WTC11 (cell line): ENCODE measurements at regions not wholly inside any gene's neighbourhood (a gene's known extent, or its start where the extent isn't known, plus 50 kb on each side); places are given as distances from the start of the nearest gene placed in this dataset.

ENCODE experiments used
- ATAC-seq: fragments of 200-7000 bp; cut with Tn5 transposase; 2 replicates; pipeline ENCODE4 v1.10.0; 2021; ENCODE audit warnings: mild to moderate bottlenecking, moderate library complexity
- CTCF ChIA-PET: fragments of 300-600 bp; sonication (Branson Sonifier 250); formaldehyde crosslinking; loops from one replicate; lab custom pipeline; 2021; ENCODE audit warnings: antibody characterized with exemption; lab: Charles Lee
- POLR2A ChIA-PET: fragments of 350-600 bp; sonication (Branson Sonifier 250); formaldehyde crosslinking; loops from one replicate; lab custom pipeline; 2021; ENCODE audit warnings: antibody characterized with exemption; lab: Charles Lee
- DNase-seq: peaks from one replicate; pipeline ENCODE4 v3.0.0; 2021; ENCODE audit warnings: low spot score
- H3K27ac Mint-ChIP-seq: 2 replicates; pipeline ENCODE4 v1.8.0; 2021; ENCODE audit warnings: mixed read lengths
- H3K27me3 Mint-ChIP-seq: 2 replicates; pipeline ENCODE4 v1.8.0; 2021; ENCODE audit warnings: low read depth, mild to moderate bottlenecking, moderate library complexity, mixed read lengths
- H3K36me3 Mint-ChIP-seq: 2 replicates; pipeline ENCODE4 v1.8.0; 2021; ENCODE audit warnings: mixed read lengths
- H3K4me1 Mint-ChIP-seq: 2 replicates; pipeline ENCODE4 v1.8.0; 2022; ENCODE audit warnings: mixed read lengths
- H3K4me3 Mint-ChIP-seq: 2 replicates; pipeline ENCODE4 v1.8.0; 2021; ENCODE audit warnings: mild to moderate bottlenecking, moderate library complexity, mixed read lengths
- H3K9me3 Mint-ChIP-seq: 2 replicates; pipeline ENCODE4 v1.8.0; 2021; ENCODE audit warnings: mixed read lengths
- CREB1 ChIP-seq: sonication (generic); formaldehyde crosslinking; IDR thresholded peaks from 2 replicates; pipeline ENCODE4 v1.8.0; 2023; ENCODE audit warnings: mild to moderate bottlenecking, missing genetic modification reagents
- CREM ChIP-seq: sonication (generic); formaldehyde crosslinking; IDR thresholded peaks from 2 replicates; pipeline ENCODE4 v1.8.1; 2022; ENCODE audit warnings: mild to moderate bottlenecking, missing genetic modification reagents, moderate library complexity
- FOXP1 ChIP-seq: sonication (generic); formaldehyde crosslinking; IDR thresholded peaks from 2 replicates; pipeline ENCODE4 v1.8.0; 2022; ENCODE audit warnings: missing genetic modification reagents, mild to moderate bottlenecking, moderate library complexity, borderline replicate concordance
- GABPB1 ChIP-seq: sonication (generic); formaldehyde crosslinking; IDR thresholded peaks from 2 replicates; pipeline ENCODE4 v1.8.1; 2023; ENCODE audit warnings: mild to moderate bottlenecking, missing genetic modification reagents
- GTF2I ChIP-seq: fragments of 250-450 bp; sonication (Bioruptor Pico); conservative IDR thresholded peaks from 2 replicates; pipeline ENCODE4 v1.4.0; 2021; ENCODE audit warnings: mild to moderate bottlenecking
- MXD4 ChIP-seq: fragments of 250-450 bp; sonication (Bioruptor Pico); IDR thresholded peaks from 2 replicates; pipeline ENCODE4 v1.8.0; 2021; ENCODE audit warnings: mild to moderate bottlenecking, moderate library complexity, borderline replicate concordance
- MYBL2 ChIP-seq: sonication (generic); formaldehyde crosslinking; IDR thresholded peaks from 2 replicates; pipeline ENCODE4 v1.8.1; 2023; ENCODE audit warnings: mild to moderate bottlenecking, moderate library complexity, missing genetic modification reagents
- NFATC4 ChIP-seq: fragments of 250-450 bp; sonication (Bioruptor Pico); IDR thresholded peaks from 2 replicates; pipeline ENCODE4 v1.9.0; 2021; ENCODE audit warnings: mild to moderate bottlenecking
- USF1 ChIP-seq: sonication (generic); formaldehyde crosslinking; IDR thresholded peaks from 2 replicates; pipeline ENCODE4 v1.8.0; 2022; ENCODE audit warnings: mild to moderate bottlenecking, missing genetic modification reagents
- ZNF396 ChIP-seq: fragments of 250-450 bp; sonication (Bioruptor Pico); IDR thresholded peaks from 2 replicates; pipeline ENCODE4 v1.8.0; 2021; ENCODE audit warnings: mild to moderate bottlenecking, moderate library complexity, borderline replicate concordance
- ZNF423 ChIP-seq: fragments of 250-450 bp; sonication (Bioruptor Pico); IDR thresholded peaks from 2 replicates; pipeline ENCODE4 v2.1.2; 2022; ENCODE audit warnings: mild to moderate bottlenecking, moderate library complexity
- ZNF425 ChIP-seq: fragments of 250-450 bp; sonication (Bioruptor Pico); conservative IDR thresholded peaks from 2 replicates; pipeline ENCODE4 v1.9.0; 2021; ENCODE audit warnings: mild to moderate bottlenecking
- TF ChIP-seq, protein P1 (sequence below): sonication (generic); formaldehyde crosslinking; IDR thresholded peaks from 2 replicates; pipeline ENCODE4 v1.8.1; 2023; ENCODE audit warnings: mild to moderate bottlenecking, missing genetic modification reagents
- TF ChIP-seq, protein P2 (sequence below): sonication (generic); formaldehyde crosslinking; IDR thresholded peaks from 2 replicates; pipeline ENCODE4 v1.8.1; 2022; ENCODE audit warnings: mild to moderate bottlenecking, missing genetic modification reagents, moderate library complexity, borderline replicate concordance
- TF ChIP-seq, protein P3 (sequence below): sonication (generic); formaldehyde crosslinking; IDR thresholded peaks from 2 replicates; pipeline ENCODE4 v1.8.0; 2023; ENCODE audit warnings: missing genetic modification reagents, mild to moderate bottlenecking, borderline replicate concordance
- TF ChIP-seq, protein P4 (sequence below): sonication (generic); formaldehyde crosslinking; IDR thresholded peaks from 2 replicates; pipeline ENCODE4 v1.8.0; 2022; ENCODE audit warnings: mild to moderate bottlenecking, missing genetic modification reagents

DNA sequence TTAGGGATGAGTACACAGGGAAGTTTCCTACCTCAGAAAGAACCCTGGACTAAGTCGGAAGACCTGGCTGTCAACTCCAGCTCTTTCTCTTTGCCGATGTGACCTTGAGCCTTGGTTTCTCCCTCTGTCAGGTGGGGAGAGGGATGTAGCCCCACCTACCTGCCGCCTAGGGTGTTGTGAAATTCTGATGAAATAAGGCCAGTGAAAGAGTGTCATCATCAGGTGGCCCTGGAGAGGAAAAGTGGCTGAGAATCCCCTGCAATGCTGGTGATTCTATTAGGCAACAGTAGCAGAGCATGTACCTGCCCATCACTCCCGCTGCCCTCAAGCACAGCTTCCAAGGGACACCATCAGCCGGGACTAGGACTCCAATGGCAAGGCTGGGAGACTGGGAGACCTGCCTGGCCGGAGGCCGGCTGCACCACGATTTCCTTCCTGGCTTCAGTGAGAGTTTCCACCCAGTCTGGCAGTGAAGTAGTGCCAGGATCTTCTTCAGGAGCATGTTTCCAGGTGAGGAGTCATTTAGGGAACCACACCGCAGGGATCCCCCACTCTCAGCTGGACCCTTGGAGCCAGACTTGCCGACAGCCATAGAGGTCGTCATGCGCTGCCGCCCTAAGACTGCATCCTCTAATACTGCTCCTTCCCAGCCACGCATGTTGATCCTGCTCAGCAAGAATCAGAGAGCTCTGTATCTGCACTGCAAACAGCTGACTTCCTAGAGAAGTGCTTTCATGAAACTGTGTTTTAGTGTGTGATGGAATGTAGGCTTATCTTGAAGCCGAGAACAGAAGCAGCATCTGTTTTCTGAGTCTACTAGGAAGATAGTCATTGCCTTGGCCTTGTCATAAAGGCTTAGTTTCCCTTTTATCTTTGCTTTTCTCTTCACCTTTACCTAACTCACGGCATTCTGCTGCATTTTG, 88.0 kb upstream of the F3 start:
- H3K27me3 Mint-ChIP-seq, result no peaks in the 10 kb centered on the region
- CTCF ChIA-PET, result interaction anchor here (1.1 kb wide), 1 partner anchor 225 kb away, joined by 3 read pairs; no protein-coding TSS in a partner anchor

DNA sequence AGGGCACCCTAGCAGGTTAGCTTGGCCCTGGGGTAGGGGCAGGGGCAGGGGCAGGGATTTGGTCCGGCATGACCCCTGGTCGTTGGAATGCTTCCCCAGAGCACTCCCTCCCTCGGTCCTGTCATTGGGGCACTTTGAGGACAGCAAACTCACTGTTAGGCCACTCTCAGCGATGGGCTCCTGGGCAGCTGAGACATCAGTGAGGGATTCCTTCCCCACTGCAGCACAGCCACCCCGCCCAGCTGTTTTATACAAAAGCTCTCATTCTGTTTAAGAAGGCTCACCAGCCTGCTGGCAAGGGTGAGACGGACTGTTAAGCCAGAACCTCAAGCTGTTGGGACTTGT, 86.9 kb upstream of the F3 start:
- ChIA-PET CTCF (no interaction called here), POLR2A (no interaction called here)
- ATAC-seq, result no peak
- Mint-ChIP-seq H3K4me3 (no peak overlapping the region), H3K4me1 (peaks cover 24% of the 10 kb centered on the region), H3K27ac (no peak overlapping the region), H3K9me3 (no peaks in the 10 kb centered on the region), H3K36me3 (no peaks in the 10 kb centered on the region), H3K27me3 (no peaks in the 10 kb centered on the region; the same call in 1 of the 2 replicates)
- no peak for TF ChIP-seq CREB1 (CRISPR knock-in tag)
- no peak for TF ChIP-seq FOXP1 (CRISPR knock-in tag)
- TF ChIP-seq CREM (CRISPR knock-in tag), result no peak
- no peak for TF ChIP-seq NFATC4
- no peak for TF ChIP-seq MXD4 (CRISPR knock-in tag)
- TF ChIP-seq, protein P1, sequence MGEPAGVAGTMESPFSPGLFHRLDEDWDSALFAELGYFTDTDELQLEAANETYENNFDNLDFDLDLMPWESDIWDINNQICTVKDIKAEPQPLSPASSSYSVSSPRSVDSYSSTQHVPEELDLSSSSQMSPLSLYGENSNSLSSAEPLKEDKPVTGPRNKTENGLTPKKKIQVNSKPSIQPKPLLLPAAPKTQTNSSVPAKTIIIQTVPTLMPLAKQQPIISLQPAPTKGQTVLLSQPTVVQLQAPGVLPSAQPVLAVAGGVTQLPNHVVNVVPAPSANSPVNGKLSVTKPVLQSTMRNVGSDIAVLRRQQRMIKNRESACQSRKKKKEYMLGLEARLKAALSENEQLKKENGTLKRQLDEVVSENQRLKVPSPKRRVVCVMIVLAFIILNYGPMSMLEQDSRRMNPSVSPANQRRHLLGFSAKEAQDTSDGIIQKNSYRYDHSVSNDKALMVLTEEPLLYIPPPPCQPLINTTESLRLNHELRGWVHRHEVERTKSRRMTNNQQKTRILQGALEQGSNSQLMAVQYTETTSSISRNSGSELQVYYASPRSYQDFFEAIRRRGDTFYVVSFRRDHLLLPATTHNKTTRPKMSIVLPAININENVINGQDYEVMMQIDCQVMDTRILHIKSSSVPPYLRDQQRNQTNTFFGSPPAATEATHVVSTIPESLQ (CRISPR knock-in tag), result no peak
- TF ChIP-seq, protein P2, sequence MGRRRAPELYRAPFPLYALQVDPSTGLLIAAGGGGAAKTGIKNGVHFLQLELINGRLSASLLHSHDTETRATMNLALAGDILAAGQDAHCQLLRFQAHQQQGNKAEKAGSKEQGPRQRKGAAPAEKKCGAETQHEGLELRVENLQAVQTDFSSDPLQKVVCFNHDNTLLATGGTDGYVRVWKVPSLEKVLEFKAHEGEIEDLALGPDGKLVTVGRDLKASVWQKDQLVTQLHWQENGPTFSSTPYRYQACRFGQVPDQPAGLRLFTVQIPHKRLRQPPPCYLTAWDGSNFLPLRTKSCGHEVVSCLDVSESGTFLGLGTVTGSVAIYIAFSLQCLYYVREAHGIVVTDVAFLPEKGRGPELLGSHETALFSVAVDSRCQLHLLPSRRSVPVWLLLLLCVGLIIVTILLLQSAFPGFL, result no peak
- no peak for TF ChIP-seq ZNF425
- TF ChIP-seq MYBL2 (CRISPR knock-in tag), result no peak
- TF ChIP-seq, protein P3, sequence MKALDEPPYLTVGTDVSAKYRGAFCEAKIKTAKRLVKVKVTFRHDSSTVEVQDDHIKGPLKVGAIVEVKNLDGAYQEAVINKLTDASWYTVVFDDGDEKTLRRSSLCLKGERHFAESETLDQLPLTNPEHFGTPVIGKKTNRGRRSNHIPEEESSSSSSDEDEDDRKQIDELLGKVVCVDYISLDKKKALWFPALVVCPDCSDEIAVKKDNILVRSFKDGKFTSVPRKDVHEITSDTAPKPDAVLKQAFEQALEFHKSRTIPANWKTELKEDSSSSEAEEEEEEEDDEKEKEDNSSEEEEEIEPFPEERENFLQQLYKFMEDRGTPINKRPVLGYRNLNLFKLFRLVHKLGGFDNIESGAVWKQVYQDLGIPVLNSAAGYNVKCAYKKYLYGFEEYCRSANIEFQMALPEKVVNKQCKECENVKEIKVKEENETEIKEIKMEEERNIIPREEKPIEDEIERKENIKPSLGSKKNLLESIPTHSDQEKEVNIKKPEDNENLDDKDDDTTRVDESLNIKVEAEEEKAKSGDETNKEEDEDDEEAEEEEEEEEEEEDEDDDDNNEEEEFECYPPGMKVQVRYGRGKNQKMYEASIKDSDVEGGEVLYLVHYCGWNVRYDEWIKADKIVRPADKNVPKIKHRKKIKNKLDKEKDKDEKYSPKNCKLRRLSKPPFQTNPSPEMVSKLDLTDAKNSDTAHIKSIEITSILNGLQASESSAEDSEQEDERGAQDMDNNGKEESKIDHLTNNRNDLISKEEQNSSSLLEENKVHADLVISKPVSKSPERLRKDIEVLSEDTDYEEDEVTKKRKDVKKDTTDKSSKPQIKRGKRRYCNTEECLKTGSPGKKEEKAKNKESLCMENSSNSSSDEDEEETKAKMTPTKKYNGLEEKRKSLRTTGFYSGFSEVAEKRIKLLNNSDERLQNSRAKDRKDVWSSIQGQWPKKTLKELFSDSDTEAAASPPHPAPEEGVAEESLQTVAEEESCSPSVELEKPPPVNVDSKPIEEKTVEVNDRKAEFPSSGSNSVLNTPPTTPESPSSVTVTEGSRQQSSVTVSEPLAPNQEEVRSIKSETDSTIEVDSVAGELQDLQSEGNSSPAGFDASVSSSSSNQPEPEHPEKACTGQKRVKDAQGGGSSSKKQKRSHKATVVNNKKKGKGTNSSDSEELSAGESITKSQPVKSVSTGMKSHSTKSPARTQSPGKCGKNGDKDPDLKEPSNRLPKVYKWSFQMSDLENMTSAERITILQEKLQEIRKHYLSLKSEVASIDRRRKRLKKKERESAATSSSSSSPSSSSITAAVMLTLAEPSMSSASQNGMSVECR, result no peak
- TF ChIP-seq ZNF423 (CRISPR knock-in tag), result no peak
- DNase-seq, result no peak

More for the DNA sequence above, 88.0 kb upstream of the F3 start:
- ATAC-seq (peak; percentile 32; the same call in 1 of the 2 replicates), DNase-seq (no peak)
- Mint-ChIP-seq H3K4me3 (no peak overlapping the region), H3K36me3 (no peaks in the 10 kb centered on the region), H3K27ac (no peak overlapping the region), H3K4me1 (peaks cover 18% of the 10 kb centered on the region), H3K9me3 (no peaks in the 10 kb centered on the region)
- POLR2A ChIA-PET, result no interaction called here
- TF ChIP-seq USF1 (no peak), ZNF396 (CRISPR knock-in tag) (no peak), GTF2I (no peak), GABPB1 (CRISPR knock-in tag) (0 out of 2 replicates have a peak, but pooled peaks have one; percentile 52)
- TF ChIP-seq, protein P4, sequence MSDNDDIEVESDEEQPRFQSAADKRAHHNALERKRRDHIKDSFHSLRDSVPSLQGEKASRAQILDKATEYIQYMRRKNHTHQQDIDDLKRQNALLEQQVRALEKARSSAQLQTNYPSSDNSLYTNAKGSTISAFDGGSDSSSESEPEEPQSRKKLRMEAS (CRISPR knock-in tag), result no peak
- TF ChIP-seq, protein P2, result no peak
